H9 (cell line): ENCODE measurements at regions not wholly inside any gene's neighbourhood (a gene's known extent, or its start where the extent isn't known, plus 50 kb on each side); places are given as distances from the start of the nearest gene placed in this dataset.

Experiments
- DNase-seq: peaks from one replicate; pipeline ENCODE4 v3.0.0-alpha.2; 2017
- H2AFZ ChIP-seq: one replicate; pipeline ENCODE4 v1.6.1; 2013; ENCODE audit warnings: mild to moderate bottlenecking, low read length, control low read depth, moderate library complexity
- H2AK5ac ChIP-seq: 2 replicates; pipeline ENCODE4 v1.6.1; 2013; ENCODE audit warnings: low read length, control low read depth, mixed read lengths; ENCODE audit not compliant: insufficient read length
- H2BK120ac ChIP-seq: one replicate; pipeline ENCODE4 v1.6.1; 2013; ENCODE audit warnings: low read depth, mild to moderate bottlenecking, low read length, control low read depth, inconsistent platforms; ENCODE audit not compliant: poor library complexity, severe bottlenecking
- H2BK12ac ChIP-seq: 2 replicates; pipeline ENCODE4 v1.6.1; 2013; ENCODE audit warnings: low read length, control low read depth, mixed read lengths, low read depth; ENCODE audit not compliant: insufficient read length
- H2BK15ac ChIP-seq: 2 replicates; pipeline ENCODE4 v1.6.1; 2013; ENCODE audit warnings: low read depth, low read length, control low read depth
- H2BK20ac ChIP-seq: one replicate; pipeline ENCODE4 v1.6.1; 2013; ENCODE audit warnings: low read depth, mild to moderate bottlenecking, low read length, control low read depth, inconsistent platforms; ENCODE audit not compliant: poor library complexity, severe bottlenecking
- H2BK5ac ChIP-seq: 2 replicates; pipeline ENCODE4 v1.6.1; 2013; ENCODE audit warnings: low read length, control low read depth, mixed read lengths; ENCODE audit not compliant: insufficient read length
- H3K14ac ChIP-seq: 2 replicates; pipeline ENCODE4 v1.6.1; 2013; ENCODE audit warnings: low read length, control low read depth; ENCODE audit not compliant: insufficient read depth
- H3K18ac ChIP-seq: 2 replicates; pipeline ENCODE4 v1.6.1; 2013; ENCODE audit warnings: low read depth, mild to moderate bottlenecking, mixed read lengths, low read length, control low read depth; ENCODE audit not compliant: insufficient read length
- H3K23ac ChIP-seq: 2 replicates; pipeline ENCODE4 v1.6.1; 2013; ENCODE audit warnings: low read length, control low read depth, mixed read lengths, low read depth; ENCODE audit not compliant: insufficient read length
- H3K23me2 ChIP-seq: 2 replicates; pipeline ENCODE4 v1.6.1; 2013; ENCODE audit warnings: low read depth, mild to moderate bottlenecking, mixed read lengths, low read length, control low read depth; ENCODE audit not compliant: insufficient read length, poor library complexity, severe bottlenecking
- H3K27ac ChIP-seq: 2 replicates; pipeline ENCODE4 v1.5.1; 2013; ENCODE audit warnings: low read length, control low read depth, mixed read lengths, low read depth; ENCODE audit not compliant: insufficient read length
- H3K27me3 ChIP-seq: 2 replicates; pipeline ENCODE4 v1.6.1; 2013; ENCODE audit warnings: low read length, control low read depth, inconsistent platforms; ENCODE audit not compliant: insufficient read depth
- H3K4ac ChIP-seq: 2 replicates; pipeline ENCODE4 v1.6.1; 2013; ENCODE audit warnings: low read depth, mild to moderate bottlenecking, control low read depth, inconsistent platforms, low read length, moderate library complexity
- H3K4me1 ChIP-seq: 2 replicates; pipeline ENCODE4 v1.6.1; 2013; ENCODE audit warnings: low read length, control low read depth, inconsistent platforms; ENCODE audit not compliant: insufficient read depth
- H3K4me2 ChIP-seq: 2 replicates; pipeline ENCODE4 v1.6.1; 2013; ENCODE audit warnings: low read length, control low read depth, mixed read lengths; ENCODE audit not compliant: insufficient read length, insufficient read depth
- H3K56ac ChIP-seq: 2 replicates; pipeline ENCODE4 v1.6.1; 2013; ENCODE audit warnings: low read depth, mild to moderate bottlenecking, mixed read lengths, low read length, control low read depth; ENCODE audit not compliant: insufficient read length
- H3K79me1 ChIP-seq: 2 replicates; pipeline ENCODE4 v1.6.1; 2013; ENCODE audit warnings: low read depth, mild to moderate bottlenecking, moderate library complexity, low read length, control low read depth, inconsistent platforms; ENCODE audit not compliant: insufficient read depth, poor library complexity, severe bottlenecking
- H3K79me2 ChIP-seq: 2 replicates; pipeline ENCODE4 v1.6.1; 2013; ENCODE audit warnings: low read length, control low read depth, inconsistent platforms; ENCODE audit not compliant: insufficient read depth
- H3K9ac ChIP-seq: 2 replicates; pipeline ENCODE4 v1.6.1; 2013; ENCODE audit warnings: low read length, control low read depth, mixed read lengths; ENCODE audit not compliant: insufficient read length; ENCODE audit errors: extremely low read depth
- H3K9me3 ChIP-seq: one replicate; pipeline ENCODE4 v1.6.1; 2013; ENCODE audit warnings: low read depth, low read length, inconsistent platforms; ENCODE audit not compliant: control insufficient read depth
- H3T11ph ChIP-seq: one replicate; pipeline ENCODE4 v1.6.1; 2013; ENCODE audit warnings: mild to moderate bottlenecking, low read length, control low read depth, inconsistent platforms
- H4K20me1 ChIP-seq: one replicate; pipeline ENCODE4 v1.6.1; 2013; ENCODE audit not compliant: control insufficient read depth, insufficient read length, insufficient read depth
- H4K5ac ChIP-seq: 2 replicates; pipeline ENCODE4 v1.6.1; 2013; ENCODE audit warnings: low read depth, mild to moderate bottlenecking, mixed read lengths, low read length, control low read depth; ENCODE audit not compliant: insufficient read length
- H4K8ac ChIP-seq: replicated peaks from 2 replicates; pipeline ENCODE4 v1.6.1; 2013; ENCODE audit warnings: low read length, control low read depth, mixed read lengths, low read depth; ENCODE audit not compliant: insufficient read length
- H4K91ac ChIP-seq: 2 replicates; pipeline ENCODE4 v1.6.1; 2013; ENCODE audit warnings: low read depth, mild to moderate bottlenecking, moderate library complexity, mixed read lengths, low read length, control low read depth; ENCODE audit not compliant: insufficient read length
- H3K27ac Mint-ChIP-seq, 3 experiments: 2 replicates in 2 of 3; 3 replicates in 1 of 3; pipeline ENCODE4 v1.8.0; 2020 to 2021; ENCODE audit warnings: mixed read lengths in 3 of 3, mild to moderate bottlenecking in 1 of 3, moderate library complexity in 1 of 3
- H3K27me3 Mint-ChIP-seq: 2 replicates; pipeline ENCODE4 v1.8.0; 2021; ENCODE audit warnings: low read depth, mild to moderate bottlenecking, moderate library complexity, mixed read lengths
- H3K36me3 Mint-ChIP-seq, 3 experiments: 2 replicates in 2 of 3; 3 replicates in 1 of 3; pipeline ENCODE4 v1.8.0; 2020 to 2021; ENCODE audit warnings: low read depth in 3 of 3, mixed read lengths in 3 of 3; ENCODE audit not compliant: insufficient read depth in 1 of 3
- H3K4me1 Mint-ChIP-seq, 2 experiments: 2 replicates each; pipeline ENCODE4 v1.8.0; 2020; ENCODE audit warnings: mixed read lengths in 2 of 2
- H3K4me3 Mint-ChIP-seq, 2 experiments: 2 replicates in 1 of 2; 3 replicates in 1 of 2; pipeline ENCODE4 v1.8.0; 2020 to 2021; ENCODE audit warnings: mild to moderate bottlenecking in 2 of 2, mixed read lengths in 2 of 2, moderate library complexity in 1 of 2
- H3K9me3 Mint-ChIP-seq, 2 experiments: 2 replicates in 1 of 2; 3 replicates in 1 of 2; pipeline ENCODE4 v1.8.0; 2020; ENCODE audit warnings: mild to moderate bottlenecking in 2 of 2, mixed read lengths in 2 of 2, moderate library complexity in 1 of 2
- CTCF ChIP-seq: fragments of 200-600 bp; sonication (generic); conservative IDR thresholded peaks from 3 replicates; pipeline ENCODE4 v1.8.0; 2021; ENCODE audit warnings: antibody characterized with exemption, mild to moderate bottlenecking
- WGBS: extraction: QIAGEN DNeasy Blood & Tissue Kit; methylation state at CpG from one replicate; pipeline ENCODE4 v1.1.7; 2013; ENCODE audit warnings: missing lambda C conversion rate, low lambda C conversion rate, mixed read lengths; ENCODE audit not compliant: insufficient read length; ENCODE audit errors: extremely low coverage; 5-methylcytosine and 5-hydroxymethylcytosine counted together

GRCh38 chr2:215613888-215614287 lies 178.0 kb upstream of the FN1 start:
- Histone ChIP-seq H2BK15ac (no peak overlapping the region), H3K4ac (no peak overlapping the region), H3K23ac (no peak overlapping the region), H3K79me1 (no peaks in the 10 kb centered on the region), H3K9me3 (peaks cover 10% of the 10 kb centered on the region), H2AFZ (no peak overlapping the region), H2BK12ac (no peak overlapping the region), H3K27me3 (no peaks in the 10 kb centered on the region), H2BK5ac (no peak overlapping the region), H3K23me2 (no peaks in the 10 kb centered on the region), H3K4me2 (no peak overlapping the region), H2BK20ac (no peak overlapping the region), H4K8ac (no peak overlapping the region), H3K14ac (no peak overlapping the region), H2BK120ac (no peak overlapping the region), H3K18ac (no peak overlapping the region), H3K27ac (no peak overlapping the region), H4K5ac (no peak overlapping the region), H3K4me1 (no peaks in the 10 kb centered on the region; the same call in 1 of the 2 replicates), H3K56ac (no peak overlapping the region), H3K79me2 (no peaks in the 10 kb centered on the region), H3K9ac (no peak overlapping the region), H2AK5ac (no peak overlapping the region), H4K20me1 (no peaks in the 10 kb centered on the region), H4K91ac (no peak overlapping the region), H3T11ph (no peak overlapping the region)
- peak overlapping the region in 1 of 3 experiments; percentile 95; a peak in 1 of 7 replicates for H3K27ac Mint-ChIP-seq
- H3K9me3 Mint-ChIP-seq, result peaks cover 14 to 21% of the 10 kb centered on the region in 2 experiments
- DNase-seq, result no peak
- peaks cover 4% of the 10 kb centered on the region for H3K27me3 Mint-ChIP-seq
- WGBS, result no CpG with 5 or more reads among the region's 6 CpGs
- no peak overlapping the region for H3K4me3 Mint-ChIP-seq
- TF ChIP-seq CTCF, result no peak
- H3K36me3 Mint-ChIP-seq, result peaks cover 10 to 22% (median 15%) of the 10 kb centered on the region in 3 experiments
- peaks cover 35 to 36% of the 10 kb centered on the region in 2 experiments for H3K4me1 Mint-ChIP-seq
